ENCODE measurements at regions not wholly inside any gene's neighbourhood (a gene's known extent, or its start where the extent isn't known, plus 50 kb on each side); places are given as distances from the start of the nearest gene placed in this dataset.

GRCh38 chr9:26175264-26175663 lies 497.0 kb upstream of the TUSC1 start:
- CTCF ChIA-PET, result no interaction called here
- Histone ChIP-seq H3K4me3 (ENCODE audit: low read depth, low read length) (no peak overlapping the region), H3K9me3 (ENCODE audit: control insufficient read depth, insufficient read depth, low read length) (no peaks in the 10 kb centered on the region), H3K27me3 (ENCODE audit: control insufficient read depth, insufficient read depth, low read length) (no peaks in the 10 kb centered on the region), H3K27ac (ENCODE audit: low read depth, low read length) (no peak overlapping the region)
- TF ChIP-seq, protein P1, sequence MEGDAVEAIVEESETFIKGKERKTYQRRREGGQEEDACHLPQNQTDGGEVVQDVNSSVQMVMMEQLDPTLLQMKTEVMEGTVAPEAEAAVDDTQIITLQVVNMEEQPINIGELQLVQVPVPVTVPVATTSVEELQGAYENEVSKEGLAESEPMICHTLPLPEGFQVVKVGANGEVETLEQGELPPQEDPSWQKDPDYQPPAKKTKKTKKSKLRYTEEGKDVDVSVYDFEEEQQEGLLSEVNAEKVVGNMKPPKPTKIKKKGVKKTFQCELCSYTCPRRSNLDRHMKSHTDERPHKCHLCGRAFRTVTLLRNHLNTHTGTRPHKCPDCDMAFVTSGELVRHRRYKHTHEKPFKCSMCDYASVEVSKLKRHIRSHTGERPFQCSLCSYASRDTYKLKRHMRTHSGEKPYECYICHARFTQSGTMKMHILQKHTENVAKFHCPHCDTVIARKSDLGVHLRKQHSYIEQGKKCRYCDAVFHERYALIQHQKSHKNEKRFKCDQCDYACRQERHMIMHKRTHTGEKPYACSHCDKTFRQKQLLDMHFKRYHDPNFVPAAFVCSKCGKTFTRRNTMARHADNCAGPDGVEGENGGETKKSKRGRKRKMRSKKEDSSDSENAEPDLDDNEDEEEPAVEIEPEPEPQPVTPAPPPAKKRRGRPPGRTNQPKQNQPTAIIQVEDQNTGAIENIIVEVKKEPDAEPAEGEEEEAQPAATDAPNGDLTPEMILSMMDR (IDR thresholded peaks at IDR 0.05; ENCODE audit: low read depth, low read length), result no peak
- POLR2A ChIA-PET, result no interaction called here
- DNase-seq (ENCODE audit: low read depth, low spot score), result no peak

DNA sequence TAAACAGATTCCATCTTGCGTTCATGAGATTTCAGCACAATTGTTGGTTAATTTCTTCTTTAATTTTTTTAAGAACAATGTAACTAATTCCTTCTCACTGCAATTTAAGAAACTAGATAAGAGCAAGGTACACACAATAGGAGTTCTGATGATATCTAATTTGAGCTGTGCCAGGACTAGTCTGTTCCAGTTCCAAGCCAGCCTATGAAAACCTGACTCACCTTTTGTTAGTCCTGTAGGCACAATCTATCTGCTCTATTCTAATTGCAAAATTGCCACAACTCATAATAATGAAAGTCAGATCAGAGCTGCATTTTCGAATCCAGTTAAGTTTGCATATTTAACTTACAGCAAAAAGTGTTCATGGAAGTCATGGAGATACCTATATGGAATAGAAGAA lies 494.1 kb upstream of the TUSC1 start:
- no peak for DNase-seq (ENCODE audit: low read depth, low spot score)
- Histone ChIP-seq H3K27me3 (ENCODE audit: control insufficient read depth, insufficient read depth, low read length) (no peaks in the 10 kb centered on the region), H3K4me3 (ENCODE audit: low read depth, low read length) (no peak overlapping the region), H3K9me3 (ENCODE audit: control insufficient read depth, insufficient read depth, low read length) (no peaks in the 10 kb centered on the region), H3K27ac (ENCODE audit: low read depth, low read length) (no peak overlapping the region)
- TF ChIP-seq, protein P1 (IDR thresholded peaks at IDR 0.05; ENCODE audit: low read depth, low read length), result no peak
- CTCF ChIA-PET, result no interaction called here
- POLR2A ChIA-PET, result no interaction called here

GRCh38 chr9:26171691-26172090 lies 493.4 kb upstream of the TUSC1 start:
- H3K27ac ChIP-seq (ENCODE audit: low read depth, low read length), result no peak overlapping the region
- no peaks in the 10 kb centered on the region for H3K27me3 ChIP-seq (ENCODE audit: control insufficient read depth, insufficient read depth, low read length)
- POLR2A ChIA-PET, result no interaction called here
- TF ChIP-seq, protein P1 (IDR thresholded peaks at IDR 0.05; ENCODE audit: low read depth, low read length), result no peak
- H3K9me3 ChIP-seq (ENCODE audit: control insufficient read depth, insufficient read depth, low read length), result no peaks in the 10 kb centered on the region
- no peak for DNase-seq (ENCODE audit: low read depth, low spot score)
- no peak overlapping the region for H3K4me3 ChIP-seq (ENCODE audit: low read depth, low read length)
- CTCF ChIA-PET, result no interaction called here

DNA sequence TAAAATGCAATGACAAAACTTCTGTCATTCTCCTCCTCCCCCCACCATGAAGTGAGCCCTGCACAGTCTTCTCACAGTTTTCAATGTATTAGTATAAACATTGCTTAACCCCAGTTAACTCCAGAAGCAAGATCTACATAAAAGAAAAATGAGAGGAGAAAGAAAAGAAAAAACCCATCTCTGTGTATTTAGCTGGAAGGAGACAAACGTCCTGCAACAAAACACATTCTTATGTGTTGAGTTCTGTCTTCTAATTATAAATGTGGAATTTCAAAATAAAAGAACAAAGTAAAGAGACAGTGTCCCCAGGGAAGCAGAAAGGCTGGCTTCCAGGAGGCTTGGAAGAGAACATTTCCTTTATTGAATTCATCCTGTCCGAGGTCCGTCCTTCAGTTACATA lies 491.9 kb upstream of the TUSC1 start:
- ChIA-PET POLR2A (no interaction called here), CTCF (no interaction called here)
- no peak overlapping the region for H3K27ac ChIP-seq (ENCODE audit: low read depth, low read length)
- no peak overlapping the region for H3K4me3 ChIP-seq (ENCODE audit: low read depth, low read length)
- H3K9me3 ChIP-seq (ENCODE audit: control insufficient read depth, insufficient read depth, low read length), result no peaks in the 10 kb centered on the region
- TF ChIP-seq, protein P1 (IDR thresholded peaks at IDR 0.05; ENCODE audit: low read depth, low read length), result no peak
- H3K27me3 ChIP-seq (ENCODE audit: control insufficient read depth, insufficient read depth, low read length), result no peaks in the 10 kb centered on the region
- DNase-seq (ENCODE audit: low read depth, low spot score), result no peak

DNA sequence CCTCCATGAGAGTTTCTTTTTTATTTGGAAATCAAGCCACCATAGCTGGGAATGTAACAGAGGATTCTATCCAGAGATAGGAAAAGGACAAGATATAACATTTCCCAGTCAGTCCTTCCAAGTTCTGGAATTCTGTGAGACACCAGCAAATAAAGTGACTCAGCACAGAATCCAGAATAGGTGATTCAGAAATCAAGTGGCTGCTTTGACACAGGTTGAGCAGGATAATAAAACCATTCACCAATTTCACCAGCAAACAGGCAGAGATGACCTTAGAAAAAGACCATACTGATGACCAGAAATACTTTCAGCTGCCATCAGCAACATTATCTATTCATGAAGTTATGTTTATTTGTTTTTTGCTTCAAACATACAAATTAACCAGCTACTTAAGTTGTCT lies 491.5 kb upstream of the TUSC1 start:
- no peak for DNase-seq (ENCODE audit: low read depth, low spot score)
- H3K9me3 ChIP-seq (ENCODE audit: control insufficient read depth, insufficient read depth, low read length), result no peaks in the 10 kb centered on the region
- CTCF ChIA-PET, result no interaction called here
- POLR2A ChIA-PET, result no interaction called here
- H3K27me3 ChIP-seq (ENCODE audit: control insufficient read depth, insufficient read depth, low read length), result no peaks in the 10 kb centered on the region
- no peak overlapping the region for H3K4me3 ChIP-seq (ENCODE audit: low read depth, low read length)
- no peak overlapping the region for H3K27ac ChIP-seq (ENCODE audit: low read depth, low read length)
- TF ChIP-seq, protein P1 (IDR thresholded peaks at IDR 0.05; ENCODE audit: low read depth, low read length), result no peak

Data from AG04450 (cell line).